Tibial nerve (tissue), 4 donors: ENCODE measurements at regions not wholly inside any gene's neighbourhood (a gene's known extent, or its start where the extent isn't known, plus 50 kb on each side); places are given as distances from the start of the nearest gene placed in this dataset.

ENCODE experiments used
- CTCF ChIP-seq, 5 experiments: fragments of 200-600 bp in 3 of 5; fragments of 450-650 bp in 2 of 5; sonication (generic) in 3 of 5; IDR thresholded peaks; one replicate each; pipeline ENCODE4 v1.5.1; 2016 to 2019; ENCODE audit warnings: antibody characterized with exemption in 5 of 5, mild to moderate bottlenecking in 3 of 5, moderate library complexity in 2 of 5
- EP300 ChIP-seq, 2 donors: sonication (generic); formaldehyde crosslinking; IDR thresholded peaks; one replicate each; pipeline ENCODE4 v1.6.1; 2017; ENCODE audit warnings: antibody characterized with exemption in 2 of 2, mild to moderate bottlenecking in 1 of 2

- TF ChIP-seq CTCF (IDR thresholded peaks at IDR 0.05) (no peak), EP300 (IDR thresholded peaks at IDR 0.05) (no peak)
These were observed 110.1 kb upstream of the BCL2L14 start for GRCh38 chr12:11960646-11961045.
